NCI-H446 treated with DMSO at 0.1 percent for 48 hours (cell line): ENCODE measurements at regions not wholly inside any gene's neighbourhood (a gene's known extent, or its start where the extent isn't known, plus 50 kb on each side); places are given as distances from the start of the nearest gene placed in this dataset.

Source experiments
- DNase-seq: peaks from one replicate; lab custom pipeline; 2025; lab: John Stamatoyannopoulos, UW

GRCh38 chr5:36355516-36355915, 53.8 kb upstream of the RANBP3L start:
- no peak for DNase-seq

- DNase-seq, result no peak
Measured at GRCh38 chr5:36356915-36357314, 55.2 kb upstream of the RANBP3L start.

DNA sequence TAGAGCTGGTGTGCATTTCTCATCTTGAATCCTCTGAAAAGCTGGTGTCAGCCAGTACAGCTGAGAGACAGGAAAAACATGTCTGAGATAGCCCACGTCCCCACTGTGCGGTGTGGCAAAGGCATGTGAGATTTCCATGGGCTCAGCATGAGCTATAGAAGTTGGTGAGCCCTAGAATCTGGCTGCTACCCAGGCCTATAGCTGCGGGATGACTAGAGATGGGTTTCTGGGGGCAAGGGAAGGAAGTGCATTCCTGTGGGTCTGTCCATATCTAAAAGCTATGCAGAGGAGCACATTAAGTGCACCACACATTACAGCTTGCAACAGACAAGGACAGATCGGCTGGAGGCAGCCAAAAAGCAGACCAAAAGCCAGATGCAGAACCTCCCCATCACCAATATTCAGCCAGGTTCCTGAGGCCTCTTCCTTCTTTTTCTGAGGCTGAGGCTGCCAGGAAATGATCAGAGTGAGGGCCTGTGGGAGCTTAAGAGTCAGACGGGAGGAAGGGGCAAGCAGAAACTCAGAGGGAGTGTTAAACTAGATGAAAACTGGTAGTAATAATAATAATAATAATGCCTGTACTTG, 55.8 kb upstream of the RANBP3L start:
- DNase-seq, result no peak

DNA sequence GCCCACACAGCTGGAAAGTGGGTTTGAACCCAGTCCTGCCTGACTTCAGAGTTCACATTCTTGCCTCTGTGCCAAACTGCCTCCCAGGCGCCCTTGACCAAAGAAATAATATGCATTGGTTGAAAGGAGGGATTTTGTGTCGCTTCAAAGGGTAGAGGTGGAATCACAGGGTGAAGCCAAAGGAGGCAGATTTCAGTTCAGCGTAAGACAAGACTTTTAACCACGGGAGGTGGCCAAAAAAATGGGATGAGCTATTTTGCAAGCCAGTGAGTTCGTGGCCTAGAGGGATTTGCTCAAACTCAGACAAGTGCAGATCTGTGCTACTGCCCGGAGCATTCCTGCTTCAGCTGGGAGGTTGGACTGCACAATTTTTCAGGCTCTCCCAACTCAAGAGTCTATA, 57.6 kb upstream of the RANBP3L start:
- DNase-seq, result no peak

GRCh38 chr5:36360307-36360706, 58.6 kb upstream of the RANBP3L start:
- DNase-seq, result no peak

GRCh38 chr5:36363101-36363500, 61.4 kb upstream of the RANBP3L start:
- no peak for DNase-seq

- DNase-seq, result no peak
Measured at GRCh38 chr5:36363744-36364143, 62.0 kb upstream of the RANBP3L start.

GRCh38 chr5:36364473-36364872, 62.8 kb upstream of the RANBP3L start:
- DNase-seq, result no peak

DNA sequence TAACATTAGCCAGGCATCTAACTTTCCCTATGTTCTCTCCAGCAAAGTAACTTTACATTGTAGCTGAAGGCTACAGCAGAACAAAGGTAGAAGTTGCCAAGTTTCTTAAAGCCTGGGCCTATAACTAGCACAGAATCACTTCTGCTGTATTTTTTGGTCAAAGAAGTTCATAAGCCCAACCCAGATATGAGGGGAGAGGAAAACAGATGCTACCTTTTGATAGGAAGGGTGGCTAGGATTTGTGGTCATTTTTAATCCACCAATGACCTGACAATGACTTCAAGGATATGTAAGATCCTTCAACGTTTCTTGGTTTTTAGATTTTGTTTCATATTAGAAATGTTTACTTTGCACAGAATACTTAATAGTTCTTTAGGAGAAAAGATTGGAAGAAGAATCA, 64.2 kb upstream of the RANBP3L start:
- no peak for DNase-seq

- no peak for DNase-seq
Measured at GRCh38 chr5:36366883-36367282, 65.2 kb upstream of the RANBP3L start.

DNA sequence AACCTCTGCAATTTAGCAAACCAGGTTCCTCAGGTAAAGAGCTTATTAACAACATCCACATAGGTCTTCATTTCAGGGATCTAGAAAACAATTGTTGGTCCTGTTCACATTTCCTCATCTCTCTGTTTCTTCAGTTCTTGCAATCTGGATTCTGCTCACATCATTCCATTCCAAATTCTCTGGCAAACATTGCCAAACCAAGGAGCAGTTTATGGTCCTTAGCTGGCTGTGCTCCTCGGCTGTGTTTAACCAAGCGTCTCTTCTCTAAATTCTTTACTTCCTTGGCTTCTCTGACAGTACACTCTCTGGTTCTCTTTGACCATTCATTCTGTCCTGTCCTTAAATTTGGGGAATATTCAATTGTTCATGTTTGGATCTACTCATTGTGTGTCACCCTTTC, 65.8 kb upstream of the RANBP3L start:
- no peak for DNase-seq

GRCh38 chr5:36369219-36369690, 67.6 kb upstream of the RANBP3L start:
- DNase-seq, result no peak

GRCh38 chr5:36370073-36370472, 68.4 kb upstream of the RANBP3L start:
- DNase-seq, result no peak

GRCh38 chr5:36371366-36371765, 69.7 kb upstream of the RANBP3L start:
- DNase-seq, result no peak

DNA sequence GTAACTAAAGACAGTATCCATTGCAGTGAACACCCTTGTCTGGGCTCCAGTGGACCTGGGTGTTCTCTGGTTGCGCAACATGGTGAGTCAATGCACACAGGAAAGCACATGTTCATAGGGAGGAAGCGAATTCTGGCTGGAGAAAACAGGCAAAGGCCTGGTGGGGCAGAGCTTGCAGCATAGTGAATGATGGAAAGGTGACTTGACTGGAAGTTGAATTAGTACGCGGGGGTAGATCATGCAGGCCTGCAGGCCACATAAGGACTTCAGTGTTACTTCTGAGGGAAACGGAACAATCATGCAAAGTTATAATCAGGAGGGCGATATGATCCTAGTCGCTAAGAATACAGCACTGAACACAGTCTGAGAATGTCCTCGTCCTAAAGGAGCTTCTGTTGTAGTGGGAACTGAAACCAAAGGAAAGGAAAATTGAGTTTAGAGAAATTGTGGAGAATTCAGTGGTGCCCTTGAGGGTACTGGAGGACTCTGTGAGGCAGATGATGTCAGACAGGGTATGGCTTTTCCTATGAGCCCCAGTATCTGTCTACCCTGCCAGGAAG, 71.9 kb upstream of the RANBP3L start:
- DNase-seq, result no peak

GRCh38 chr5:36374266-36374862, 72.7 kb upstream of the RANBP3L start:
- no peak for DNase-seq

- DNase-seq, result no peak
Measured at GRCh38 chr5:36377192-36377591, 75.5 kb upstream of the RANBP3L start.

GRCh38 chr5:36378551-36378950, 76.8 kb upstream of the RANBP3L start:
- no peak for DNase-seq

DNA sequence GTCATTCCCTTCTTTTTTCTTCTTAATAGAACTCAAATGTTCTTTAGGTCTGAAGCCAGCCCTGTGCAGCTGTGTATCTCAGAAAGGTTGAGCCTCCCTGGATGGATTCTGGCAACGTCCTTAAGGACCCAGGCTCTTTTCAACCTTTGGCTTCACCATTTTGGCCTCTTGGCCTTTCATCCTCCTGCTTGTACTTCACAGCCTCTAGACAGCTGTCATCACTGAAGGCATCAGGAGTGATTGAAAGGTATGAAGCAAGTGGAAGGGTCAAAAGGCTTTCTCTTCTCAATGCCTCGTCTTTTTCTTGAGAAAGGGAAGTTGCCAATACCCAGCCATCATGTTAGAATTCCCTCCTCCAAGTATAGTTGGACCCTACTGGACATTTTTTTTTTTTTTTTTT, 81.2 kb upstream of the RANBP3L start:
- DNase-seq, result no peak

DNA sequence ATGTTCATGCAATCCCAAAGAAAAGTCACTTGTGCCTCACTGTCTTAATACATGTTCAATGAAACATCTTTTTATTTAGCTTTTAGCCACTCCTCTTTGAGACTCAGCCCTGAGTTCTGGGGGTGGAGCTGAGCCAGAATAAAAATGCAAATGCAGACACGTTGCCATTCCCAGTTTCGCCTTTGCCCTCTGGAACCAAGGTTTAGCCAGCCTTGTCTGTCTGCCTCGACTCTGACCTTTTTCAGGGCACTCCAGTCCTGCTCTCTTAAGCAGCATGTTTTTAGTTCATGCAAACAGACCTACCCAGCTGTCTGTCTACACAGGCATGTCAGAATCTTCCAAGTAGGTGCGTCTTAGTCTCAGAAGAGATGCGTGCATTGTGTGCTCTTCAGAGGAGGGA, 82.2 kb upstream of the RANBP3L start:
- DNase-seq, result no peak

GRCh38 chr5:36384845-36385244, 83.1 kb upstream of the RANBP3L start:
- no peak for DNase-seq

- no peak for DNase-seq
Measured at GRCh38 chr5:36385495-36385894, 83.8 kb upstream of the RANBP3L start.

- DNase-seq, result no peak
Measured at GRCh38 chr5:36388288-36388687, 86.6 kb upstream of the RANBP3L start.

GRCh38 chr5:36389245-36389644, 87.5 kb upstream of the RANBP3L start:
- no peak for DNase-seq
